NCI-H510A (cell line): ENCODE measurements at regions not wholly inside any gene's neighbourhood (a gene's known extent, or its start where the extent isn't known, plus 50 kb on each side); places are given as distances from the start of the nearest gene placed in this dataset.

ENCODE experiments used
- DNase-seq: peaks from one replicate; lab custom pipeline; 2025; lab: John Stamatoyannopoulos, UW

DNA sequence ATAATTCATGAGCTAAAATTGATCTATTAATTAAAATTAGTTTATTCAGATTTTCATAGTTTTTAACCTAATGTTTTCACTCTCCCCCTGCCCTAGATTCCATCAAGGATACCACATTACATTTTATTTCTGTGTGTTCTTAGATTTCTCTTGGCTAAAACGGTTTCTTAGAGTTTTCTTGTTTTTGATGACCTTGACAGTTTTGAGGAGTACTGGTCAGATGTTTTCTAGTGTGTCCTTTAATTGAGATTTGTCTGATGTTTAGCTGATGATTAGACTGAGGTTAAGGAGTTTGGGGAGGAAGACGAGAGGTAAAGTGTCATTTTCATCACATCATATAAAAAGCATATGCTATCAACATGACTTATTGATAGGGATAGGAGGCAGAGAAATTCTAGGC is 475.9 kb downstream of the SQOR start:
- DNase-seq: no peak

GRCh38 chr15:46111730-46112129 is 476.9 kb downstream of the SQOR start:
- DNase-seq: no peak

GRCh38 chr15:46117071-46117470 is 482.2 kb downstream of the SQOR start:
- no peak for DNase-seq

- no peak for DNase-seq
These were observed 485.9 kb downstream of the SQOR start for GRCh38 chr15:46120713-46121112.

DNA sequence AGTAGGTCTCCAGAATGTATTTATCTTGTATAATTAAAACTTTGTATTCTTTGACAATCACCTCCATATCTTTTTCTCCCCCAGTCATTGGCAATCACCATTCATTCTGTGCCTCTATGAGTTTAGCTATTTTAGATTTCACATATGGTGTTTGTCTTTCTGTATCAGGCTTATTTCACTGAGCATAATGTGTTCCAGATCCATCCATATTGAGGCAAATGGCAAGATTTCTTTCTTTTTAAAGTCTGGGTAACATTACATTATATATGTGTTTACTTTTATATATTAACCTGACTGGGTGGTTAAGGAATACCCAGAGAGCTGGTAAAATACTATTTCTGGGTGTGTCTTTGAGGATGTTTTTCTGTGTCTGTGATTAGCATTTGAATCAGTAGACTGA is 486.6 kb downstream of the SQOR start:
- no peak for DNase-seq

DNA sequence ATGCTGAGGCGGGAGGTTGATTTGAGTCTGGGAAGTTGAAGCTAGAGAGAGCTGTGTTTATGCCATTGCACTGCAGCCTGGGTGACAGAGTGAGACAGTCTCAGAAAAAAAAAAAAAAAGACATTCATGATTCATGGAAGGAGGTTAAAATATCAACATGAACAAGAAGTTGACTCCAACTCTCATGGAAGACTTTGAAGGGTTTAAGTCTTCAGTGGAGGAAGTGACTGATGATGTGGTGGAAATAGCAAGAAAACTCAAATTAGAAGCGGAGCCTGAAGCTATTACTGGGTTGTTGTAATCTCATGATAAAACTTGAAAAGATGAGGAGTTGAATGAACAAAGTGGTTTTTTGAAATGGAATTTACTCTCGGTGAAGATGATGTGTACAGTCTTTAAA is 491.8 kb downstream of the SQOR start:
- DNase-seq: no peak

DNA sequence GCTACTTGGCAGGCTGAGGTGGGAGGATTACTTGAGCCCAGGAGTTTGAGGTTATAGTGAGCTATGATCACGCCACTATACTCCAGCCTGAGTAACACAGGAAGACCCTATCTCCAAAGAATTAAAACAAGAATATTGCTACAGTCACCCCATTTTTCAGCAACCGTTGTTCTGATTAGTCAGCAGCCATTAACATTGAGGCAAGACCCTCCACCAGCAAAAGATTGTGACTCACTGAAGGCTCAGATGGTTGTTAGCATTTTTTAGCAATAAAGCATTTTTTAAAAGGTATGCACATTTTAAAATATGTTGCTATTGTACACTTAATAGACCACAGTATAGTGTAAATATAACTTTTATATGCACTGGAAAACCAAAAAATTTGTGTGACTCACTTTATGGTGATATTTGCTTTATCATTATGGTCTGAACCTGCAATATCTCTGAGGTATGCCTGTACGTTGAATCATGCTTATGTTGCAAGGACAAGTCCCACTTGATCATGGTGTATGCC is 492.6 kb downstream of the SQOR start:
- no peak for DNase-seq

DNA sequence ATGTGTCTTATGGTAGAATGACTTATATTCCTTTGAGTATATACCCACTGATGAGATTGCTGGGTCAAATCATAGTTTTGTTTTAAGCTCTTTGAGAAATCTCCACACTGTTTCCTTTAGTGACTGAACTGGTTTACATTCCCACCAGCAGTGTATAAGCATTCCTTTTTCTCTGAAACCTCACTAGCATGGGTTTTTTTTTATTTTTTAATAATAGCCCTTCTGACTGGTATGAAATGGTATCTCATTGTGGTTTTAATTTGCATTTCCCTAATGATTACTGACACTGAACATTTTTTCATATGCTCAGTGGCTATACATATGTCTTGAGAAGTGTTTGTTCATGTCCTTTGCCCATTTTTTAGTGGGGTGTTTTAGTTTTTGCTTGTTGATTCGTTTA is 494.3 kb downstream of the SQOR start:
- DNase-seq: no peak

- DNase-seq: no peak
These were observed 497.0 kb downstream of the SQOR start for GRCh38 chr15:46131876-46132275.

DNA sequence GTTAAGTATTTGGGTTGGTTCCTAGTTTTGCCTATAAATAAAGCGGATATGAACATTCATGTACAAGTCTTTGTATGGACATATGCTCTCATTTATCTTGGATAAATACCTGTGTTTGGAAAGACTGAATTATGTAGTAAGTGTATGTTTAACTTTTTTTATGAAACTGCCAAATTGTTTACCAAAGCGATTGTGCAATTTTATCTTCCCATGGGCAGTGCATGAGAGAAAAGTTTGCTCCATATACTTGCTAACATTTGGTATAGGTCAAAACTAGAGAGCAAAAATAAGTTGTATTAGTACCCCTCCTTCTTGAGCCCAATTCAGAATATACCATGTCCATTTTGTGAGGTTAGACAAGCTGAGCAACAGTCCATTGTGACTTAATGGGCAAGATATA is 502.6 kb downstream of the SQOR start:
- DNase-seq: no peak

- DNase-seq: no peak
These were observed 511.2 kb downstream of the SQOR start for GRCh38 chr15:46146002-46146401.

GRCh38 chr15:46146915-46147314 is 512.1 kb downstream of the SQOR start:
- DNase-seq: no peak

DNA sequence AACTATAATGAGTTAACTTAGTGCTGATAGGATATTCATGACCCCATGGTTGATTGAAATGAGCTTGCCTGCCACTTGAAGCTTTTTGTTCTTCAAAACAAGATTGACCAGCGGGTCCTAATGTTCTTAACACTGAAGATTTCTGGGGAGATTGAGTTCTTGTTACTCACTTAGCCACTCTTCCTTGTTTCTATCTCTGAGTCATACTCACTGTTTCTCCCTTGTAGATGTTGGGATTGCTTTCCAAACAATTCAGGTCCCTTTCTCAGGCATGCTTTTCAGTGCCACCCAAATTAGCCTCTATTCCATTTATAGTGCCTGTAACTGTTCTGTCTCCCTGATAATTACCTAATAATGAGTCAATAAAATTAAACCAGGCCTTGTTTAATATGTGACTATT is 517.0 kb downstream of the SQOR start:
- DNase-seq: no peak

GRCh38 chr15:46166750-46167149 is 531.9 kb downstream of the SQOR start:
- no peak for DNase-seq

DNA sequence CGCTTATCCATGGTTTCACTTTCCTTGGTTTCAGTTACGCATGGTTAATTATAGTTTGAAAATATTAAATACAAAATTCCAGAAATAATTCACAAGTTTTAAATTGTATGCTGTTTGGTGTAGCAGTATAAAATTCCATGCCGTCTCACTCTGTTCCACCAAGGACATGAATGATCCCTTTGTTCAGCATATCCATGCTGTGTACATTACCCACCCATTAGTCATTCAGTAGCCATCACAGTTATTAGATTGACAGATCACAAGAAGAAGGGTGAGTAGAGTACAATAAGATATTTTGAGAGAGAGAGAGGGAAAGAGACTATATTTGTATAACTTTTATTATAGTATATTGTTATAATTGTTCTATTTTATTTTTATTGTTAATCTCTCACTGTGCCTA is 535.5 kb downstream of the SQOR start:
- DNase-seq: no peak

- no peak for DNase-seq
These were observed 539.3 kb downstream of the SQOR start for GRCh38 chr15:46174122-46174521.

- no peak for DNase-seq
These were observed 542.4 kb downstream of the SQOR start for GRCh38 chr15:46177219-46177618.

- DNase-seq: no peak
These were observed 543.3 kb downstream of the SQOR start for GRCh38 chr15:46178138-46178537.

GRCh38 chr15:46207341-46207740 is 572.5 kb downstream of the SQOR start:
- no peak for DNase-seq

DNA sequence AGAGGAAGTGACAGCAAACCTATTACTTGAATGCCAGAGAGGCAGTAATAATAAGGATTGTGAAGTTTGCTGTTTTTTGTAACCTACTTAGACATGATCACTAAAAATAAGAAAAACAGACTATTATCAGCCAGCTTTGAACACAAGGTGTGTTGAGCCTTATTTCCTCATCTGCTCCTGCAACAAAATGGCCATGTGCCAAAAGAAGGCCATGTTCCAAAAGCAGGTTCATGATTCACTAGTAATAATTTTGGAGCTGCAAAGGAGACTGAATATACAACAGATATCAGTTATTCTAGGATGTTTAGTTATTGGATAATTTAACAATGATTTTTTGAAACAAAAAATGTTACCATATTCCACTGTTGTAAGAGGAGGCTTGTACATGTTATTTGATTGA is 578.7 kb downstream of the SQOR start:
- DNase-seq: no peak

GRCh38 chr15:46222826-46223225 is 588.0 kb downstream of the SQOR start:
- no peak for DNase-seq

GRCh38 chr15:46229263-46229662 is 594.4 kb downstream of the SQOR start:
- no peak for DNase-seq

- no peak for DNase-seq
These were observed 597.0 kb downstream of the SQOR start for GRCh38 chr15:46231786-46232185.

GRCh38 chr15:46232471-46232870 is 597.6 kb downstream of the SQOR start:
- DNase-seq: no peak

DNA sequence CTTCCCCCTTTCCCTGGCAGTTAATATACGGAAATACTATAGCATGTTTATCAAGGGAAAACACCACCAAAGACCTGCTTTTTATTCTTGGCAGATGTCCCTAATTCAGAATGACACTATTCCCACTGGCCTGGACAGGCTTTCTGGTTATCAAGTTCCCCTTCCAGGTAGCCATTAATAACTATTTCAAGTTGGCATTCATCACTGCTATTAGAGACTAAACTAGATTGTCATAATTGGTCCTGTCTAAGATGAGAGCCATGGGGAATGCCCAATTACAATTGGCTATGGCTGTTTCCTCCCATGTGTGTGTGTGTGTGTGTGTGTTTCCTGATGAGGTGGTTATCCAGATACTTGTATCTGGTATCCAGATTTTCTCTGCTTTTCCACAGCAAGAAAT is 608.1 kb downstream of the SQOR start:
- DNase-seq: no peak
